ENCODE measurements at regions not wholly inside any gene's neighbourhood (a gene's known extent, or its start where the extent isn't known, plus 50 kb on each side); places are given as distances from the start of the nearest gene placed in this dataset.

DNA sequence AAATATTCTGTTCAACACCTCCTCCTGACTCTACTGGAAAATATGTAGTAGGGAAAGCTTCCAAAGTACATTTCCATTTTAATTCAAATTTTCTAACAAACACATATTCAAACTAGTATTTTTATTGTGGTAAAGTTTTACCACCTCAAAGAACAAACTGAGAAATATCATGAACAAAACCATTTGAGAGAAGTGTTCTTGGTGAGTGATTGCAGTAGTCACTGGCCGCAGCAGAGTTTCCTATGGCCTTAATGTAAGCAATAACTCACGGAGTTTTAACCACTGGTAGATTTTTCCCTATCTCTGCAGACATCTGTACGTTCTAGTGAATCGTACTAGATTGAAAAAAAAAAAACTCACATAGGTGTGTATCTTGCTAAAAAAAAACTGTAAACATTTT is 487.0 kb upstream of the FZD8 start:
- TF ChIP-seq CTCF (conservative IDR thresholded peaks at IDR 0.05) (no peak), ZFX (IDR thresholded peaks at IDR 0.05) (no peak)

All from C4-2B (cell line).